Trophoblast cell (in vitro differentiated cells and primary cell): ENCODE measurements at regions not wholly inside any gene's neighbourhood (a gene's known extent, or its start where the extent isn't known, plus 50 kb on each side); places are given as distances from the start of the nearest gene placed in this dataset.

Source experiments
- DNase-seq, 2 donors: peaks; one replicate each; pipeline ENCODE4 v3.0.0-alpha.2; 2016
- H2AFZ ChIP-seq: 2 replicates; pipeline ENCODE4 v1.6.1; 2013; ENCODE audit warnings: low read length, moderate library complexity, mild to moderate bottlenecking; ENCODE audit not compliant: insufficient read depth, poor library complexity
- H2AK5ac ChIP-seq: 2 replicates; pipeline ENCODE4 v1.6.1; 2013; ENCODE audit warnings: mild to moderate bottlenecking, low read length
- H2BK120ac ChIP-seq: 2 replicates; pipeline ENCODE4 v1.6.1; 2013; ENCODE audit warnings: low read length, mild to moderate bottlenecking, moderate library complexity; ENCODE audit not compliant: insufficient read depth, poor library complexity
- H2BK12ac ChIP-seq: 2 replicates; pipeline ENCODE4 v1.6.1; 2013; ENCODE audit warnings: mild to moderate bottlenecking, low read length, moderate library complexity
- H2BK5ac ChIP-seq: 2 replicates; pipeline ENCODE4 v1.6.1; 2013; ENCODE audit warnings: low read length, low read depth, moderate library complexity, mild to moderate bottlenecking; ENCODE audit not compliant: poor library complexity
- H3K14ac ChIP-seq: 2 replicates; pipeline ENCODE4 v1.6.1; 2013; ENCODE audit warnings: mild to moderate bottlenecking, low read length
- H3K18ac ChIP-seq: 2 replicates; pipeline ENCODE4 v1.6.1; 2013; ENCODE audit warnings: mild to moderate bottlenecking, low read length
- H3K23ac ChIP-seq: 2 replicates; pipeline ENCODE4 v1.6.1; 2013; ENCODE audit warnings: low read length
- H3K27ac ChIP-seq: 2 replicates; pipeline ENCODE4 v1.5.1; 2013; ENCODE audit warnings: low read depth, mild to moderate bottlenecking, inconsistent platforms, low read length, moderate library complexity
- H3K27me3 ChIP-seq: 2 replicates; pipeline ENCODE4 v1.6.1; 2013; ENCODE audit warnings: inconsistent platforms, mild to moderate bottlenecking, low read length, moderate library complexity; ENCODE audit not compliant: insufficient read depth
- H3K36me3 ChIP-seq, 2 experiments: 1 replicate in 1 of 2; 2 replicates in 1 of 2; pipeline ENCODE4 v1.6.1; 2013; ENCODE audit warnings: low read length in 2 of 2, mild to moderate bottlenecking in 2 of 2, moderate library complexity in 1 of 2; ENCODE audit not compliant: insufficient read depth in 2 of 2, control insufficient read depth in 1 of 2
- H3K4ac ChIP-seq: 2 replicates; pipeline ENCODE4 v1.6.1; 2013; ENCODE audit warnings: low read depth, mild to moderate bottlenecking, low read length, moderate library complexity
- H3K4me1 ChIP-seq, 2 experiments: 1 replicate in 1 of 2; 2 replicates in 1 of 2; pipeline ENCODE4 v1.6.1; 2013; ENCODE audit warnings: low read length in 2 of 2, mild to moderate bottlenecking in 2 of 2, moderate library complexity in 1 of 2; ENCODE audit not compliant: insufficient read depth in 2 of 2, control insufficient read depth in 1 of 2
- H3K4me2 ChIP-seq: 2 replicates; pipeline ENCODE4 v1.6.1; 2013; ENCODE audit warnings: inconsistent platforms, mild to moderate bottlenecking, low read length, moderate library complexity
- H3K4me3 ChIP-seq: 2 replicates; pipeline ENCODE4 v1.5.1; 2013; ENCODE audit warnings: mild to moderate bottlenecking, low read depth, low read length, inconsistent platforms
- H3K79me1 ChIP-seq: one replicate; pipeline ENCODE4 v1.6.1; 2013; ENCODE audit warnings: low read length
- H3K79me2 ChIP-seq: 2 replicates; pipeline ENCODE4 v1.6.1; 2013; ENCODE audit warnings: low read length, mild to moderate bottlenecking; ENCODE audit not compliant: control insufficient read depth, insufficient read depth, poor library complexity
- H3K9ac ChIP-seq: 2 replicates; pipeline ENCODE4 v1.6.1; 2013; ENCODE audit warnings: mild to moderate bottlenecking, low read length
- H3K9me3 ChIP-seq: 2 replicates; pipeline ENCODE4 v1.6.1; 2013; ENCODE audit warnings: low read depth, mild to moderate bottlenecking, control low read depth, inconsistent platforms, low read length; ENCODE audit not compliant: insufficient read depth
- H4K12ac ChIP-seq: 2 replicates; pipeline ENCODE4 v1.6.1; 2013; ENCODE audit warnings: low read depth, mild to moderate bottlenecking, low read length, moderate library complexity
- H4K8ac ChIP-seq: 2 replicates; pipeline ENCODE4 v1.6.1; 2013; ENCODE audit warnings: low read depth, mild to moderate bottlenecking, low read length, moderate library complexity
- H4K91ac ChIP-seq: one replicate; pipeline ENCODE4 v1.6.1; 2013; ENCODE audit warnings: low read depth, mild to moderate bottlenecking, low read length, moderate library complexity
- WGBS: extraction: QIAGEN DNeasy Blood & Tissue Kit; methylation state at CpG from one replicate; pipeline ENCODE4 v1.1.7; 2013; ENCODE audit warnings: missing lambda C conversion rate; ENCODE audit not compliant: insufficient read length, insufficient coverage; ENCODE audit errors: extremely low coverage; 5-methylcytosine and 5-hydroxymethylcytosine counted together

DNA sequence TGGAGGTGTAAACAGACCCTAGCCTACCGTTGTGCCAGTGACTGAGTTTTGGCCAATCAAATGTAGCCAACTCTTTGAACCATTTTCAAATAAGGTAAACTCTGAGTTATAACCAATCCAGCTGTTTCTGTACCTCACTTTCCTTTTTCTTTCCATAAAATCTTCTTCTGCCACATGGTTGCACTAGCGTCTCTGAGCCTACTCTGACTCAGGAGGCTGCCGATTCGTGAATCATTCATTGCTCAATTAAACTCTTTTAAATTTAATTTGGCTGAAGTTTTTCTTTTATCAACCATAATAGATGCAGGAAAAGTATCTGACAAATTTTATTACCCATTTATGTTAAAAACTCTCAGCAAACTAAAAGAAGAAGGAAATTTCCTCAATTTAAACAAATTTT, 111.5 kb upstream of the LYPLAL1 start:
- H3K36me3 ChIP-seq, result no peaks in the 10 kb centered on the region
- H4K12ac ChIP-seq, result no peak overlapping the region
- no peak overlapping the region for H2AK5ac ChIP-seq
- H3K4me2 ChIP-seq, result no peak overlapping the region
- no peak for DNase-seq
- no peak overlapping the region for H3K4me3 ChIP-seq
- no peak overlapping the region for H2BK120ac ChIP-seq
- H3K9me3 ChIP-seq, result no peaks in the 10 kb centered on the region
- H2BK5ac ChIP-seq, result no peak overlapping the region
- H3K79me1 ChIP-seq, result no peaks in the 10 kb centered on the region
- no peak overlapping the region for H3K18ac ChIP-seq
- H3K79me2 ChIP-seq, result no peaks in the 10 kb centered on the region
- H4K8ac ChIP-seq, result no peak overlapping the region
- H2AFZ ChIP-seq, result no peak overlapping the region
- H3K27ac ChIP-seq, result no peak overlapping the region
- no peaks in the 10 kb centered on the region for H3K27me3 ChIP-seq
- H2BK12ac ChIP-seq, result no peak overlapping the region
- H3K9ac ChIP-seq, result no peak overlapping the region
- H4K91ac ChIP-seq, result no peak overlapping the region
- no peak overlapping the region for H3K23ac ChIP-seq
- H3K14ac ChIP-seq, result no peak overlapping the region
- H3K4me1 ChIP-seq, result peaks cover 3 to 5% of the 10 kb centered on the region in 2 experiments
- H3K4ac ChIP-seq, result no peak overlapping the region
- WGBS, result no CpG with 5 or more reads among the region's 4 CpGs

DNA sequence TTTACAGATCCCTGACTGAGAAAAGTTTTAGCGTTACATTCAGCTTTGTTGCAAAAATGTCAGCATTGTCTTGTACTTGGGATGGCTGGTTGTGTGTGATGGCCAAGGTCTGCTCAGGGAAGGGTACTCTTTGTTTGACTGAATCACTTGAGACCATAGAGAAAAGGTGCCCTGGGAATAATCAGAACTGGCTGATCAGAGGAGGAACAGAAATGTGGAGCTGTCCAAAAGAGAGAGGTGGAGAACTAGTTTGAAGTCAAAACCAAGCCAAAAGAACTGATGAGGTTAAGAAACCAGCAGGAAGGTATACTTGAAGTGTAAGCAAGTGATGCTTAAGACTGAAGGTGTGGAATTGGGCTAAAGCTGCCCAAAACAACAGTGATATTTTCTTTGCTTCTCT, 107.6 kb upstream of the LYPLAL1 start:
- Histone ChIP-seq H3K23ac (no peak overlapping the region), H3K4me2 (no peak overlapping the region), H3K4ac (no peak overlapping the region)

DNA sequence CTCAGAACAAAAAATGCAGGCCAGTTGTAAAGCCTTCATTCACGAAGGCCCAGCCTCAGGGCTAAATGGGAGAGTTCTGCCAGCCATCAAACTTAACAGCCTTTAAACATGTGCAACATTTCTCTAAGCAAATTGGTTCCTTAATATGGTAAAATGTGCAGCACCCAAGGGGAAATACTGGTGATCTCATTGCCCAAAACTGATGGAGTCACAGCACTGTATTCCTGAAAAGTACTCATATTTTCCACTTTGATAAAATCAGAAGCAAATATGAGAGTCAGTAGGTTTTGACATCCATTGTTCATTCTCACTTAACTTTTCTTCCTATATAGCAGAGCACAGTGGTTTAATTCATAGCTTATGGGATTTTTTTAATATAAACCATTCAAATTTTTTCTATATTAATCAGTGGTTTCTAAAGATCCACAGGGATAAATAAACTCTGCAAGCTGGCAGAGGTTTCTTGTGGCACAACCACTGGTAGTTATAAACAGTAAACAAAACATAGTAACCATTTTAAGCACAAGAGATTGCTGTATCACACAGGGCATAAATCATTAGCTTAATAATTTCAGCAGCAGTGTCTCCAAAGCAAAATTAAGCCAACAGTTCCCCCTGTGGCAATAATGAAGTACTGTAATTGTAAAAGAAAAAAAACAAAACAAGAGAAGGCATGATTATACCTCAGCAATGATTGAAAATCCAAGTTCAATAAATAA, 106.9 kb upstream of the LYPLAL1 start:
- DNase-seq, result peak; percentile 30 to 78
- Histone ChIP-seq H3K9ac (no peak overlapping the region), H3K4me1 (peaks cover 3 to 6% of the 10 kb centered on the region in 2 experiments), H4K8ac (no peak overlapping the region), H3K18ac (no peak overlapping the region), H3K23ac (no peak overlapping the region), H3K27ac (peak overlapping the region; percentile 49), H3K27me3 (no peaks in the 10 kb centered on the region), H2BK5ac (no peak overlapping the region), H3K4ac (no peak overlapping the region), H3K4me2 (no peak overlapping the region), H2AFZ (no peak overlapping the region), H2BK12ac (no peak overlapping the region), H3K9me3 (peaks cover 5% of the 10 kb centered on the region), H2BK120ac (no peak overlapping the region), H3K14ac (no peak overlapping the region), H2AK5ac (no peak overlapping the region), H4K91ac (no peak overlapping the region), H3K36me3 (no peaks in the 10 kb centered on the region), H3K4me3 (no peak overlapping the region), H3K79me2 (no peaks in the 10 kb centered on the region), H4K12ac (no peak overlapping the region), H3K79me1 (no peaks in the 10 kb centered on the region)
- no CpG with 5 or more reads among the region's 1 CpG for WGBS

More for the DNA sequence above, 107.6 kb upstream of the LYPLAL1 start:
- H3K79me2 ChIP-seq, result no peaks in the 10 kb centered on the region
- peaks cover 3 to 6% of the 10 kb centered on the region in 2 experiments for H3K4me1 ChIP-seq
- no peaks in the 10 kb centered on the region for H3K36me3 ChIP-seq
- H3K18ac ChIP-seq, result no peak overlapping the region
- no peak for DNase-seq
- H2BK12ac ChIP-seq, result peak overlapping the region; percentile 43
- H4K8ac ChIP-seq, result no peak overlapping the region
- no peak overlapping the region for H3K9ac ChIP-seq
- H4K12ac ChIP-seq, result no peak overlapping the region
- no peak overlapping the region for H4K91ac ChIP-seq
- no CpG with 5 or more reads among the region's 1 CpG for WGBS
- no peak overlapping the region for H2AFZ ChIP-seq
- H2BK5ac ChIP-seq, result no peak overlapping the region
- no peaks in the 10 kb centered on the region for H3K27me3 ChIP-seq
- H3K14ac ChIP-seq, result no peak overlapping the region
- no peak overlapping the region for H2AK5ac ChIP-seq
- no peaks in the 10 kb centered on the region for H3K79me1 ChIP-seq
- no peak overlapping the region for H2BK120ac ChIP-seq
- H3K4me3 ChIP-seq, result no peak overlapping the region
- H3K27ac ChIP-seq, result peak overlapping the region; percentile 61
- H3K9me3 ChIP-seq, result no peaks in the 10 kb centered on the region

DNA sequence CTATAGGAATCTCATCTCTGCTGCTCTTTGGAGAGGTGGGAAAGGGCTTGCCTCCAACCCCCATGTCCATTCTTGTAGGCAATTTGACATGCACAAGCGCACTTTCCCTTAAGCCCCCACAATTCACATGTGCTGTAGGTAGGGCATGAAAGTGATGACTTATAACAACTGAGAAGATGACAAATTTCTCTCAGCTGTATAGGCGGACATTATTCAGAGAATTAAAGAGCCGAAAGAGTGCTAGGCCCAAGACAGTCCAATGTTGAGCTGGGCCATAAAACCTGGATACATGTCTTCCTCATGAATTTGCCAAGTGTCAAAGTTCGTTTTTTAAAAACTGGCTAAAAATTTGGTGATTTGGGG, 106.3 kb upstream of the LYPLAL1 start:
- Histone ChIP-seq H3K4me1 (peaks cover 3 to 6% of the 10 kb centered on the region in 2 experiments), H2BK5ac (no peak overlapping the region), H4K12ac (no peak overlapping the region), H3K4ac (no peak overlapping the region), H3K79me2 (no peaks in the 10 kb centered on the region), H3K9me3 (peaks cover 5% of the 10 kb centered on the region), H4K91ac (no peak overlapping the region), H3K9ac (no peak overlapping the region), H3K14ac (no peak overlapping the region), H3K36me3 (no peaks in the 10 kb centered on the region), H2AK5ac (no peak overlapping the region), H3K18ac (no peak overlapping the region), H4K8ac (no peak overlapping the region), H3K4me2 (no peak overlapping the region), H3K79me1 (no peaks in the 10 kb centered on the region), H2AFZ (no peak overlapping the region), H3K27ac (peak overlapping the region; percentile 49), H3K27me3 (no peaks in the 10 kb centered on the region), H3K23ac (no peak overlapping the region), H2BK120ac (no peak overlapping the region), H2BK12ac (no peak overlapping the region), H3K4me3 (no peak overlapping the region)
- WGBS, result no CpG with 5 or more reads among the region's 4 CpGs
- no peak for DNase-seq
